ENCODE measurements at regions not wholly inside any gene's neighbourhood (a gene's known extent, or its start where the extent isn't known, plus 50 kb on each side); places are given as distances from the start of the nearest gene placed in this dataset.

DNA sequence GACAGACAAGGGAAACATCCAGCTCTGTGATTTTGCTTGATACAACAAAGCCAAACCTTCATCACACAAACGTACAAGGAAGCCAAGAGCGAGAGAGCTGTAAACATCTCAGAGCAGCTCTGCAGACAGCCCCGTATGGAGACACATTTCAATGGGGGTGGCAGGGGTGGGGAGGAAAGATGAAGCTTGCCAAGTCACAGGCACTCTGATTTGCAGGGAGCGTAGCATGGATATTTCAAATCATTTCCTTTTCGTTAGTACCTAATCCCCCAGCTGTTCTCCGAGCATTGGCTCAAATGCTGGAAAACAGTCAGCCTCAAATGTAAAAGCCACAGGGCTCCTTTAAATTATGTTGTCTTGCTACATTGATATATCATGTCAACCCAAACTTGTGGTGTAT, 458.9 kb upstream of the CADM1 start:
- no peak for DNase-seq
- H3K4me3 Mint-ChIP-seq: peak overlapping the region; percentile 30
- H3K27ac Mint-ChIP-seq: no peak overlapping the region
- H3K9me3 Mint-ChIP-seq: peaks cover 12% of the 10 kb centered on the region
- H3K36me3 Mint-ChIP-seq (ENCODE audit: low read depth): peaks cover 4% of the 10 kb centered on the region
- TF ChIP-seq, protein P1, sequence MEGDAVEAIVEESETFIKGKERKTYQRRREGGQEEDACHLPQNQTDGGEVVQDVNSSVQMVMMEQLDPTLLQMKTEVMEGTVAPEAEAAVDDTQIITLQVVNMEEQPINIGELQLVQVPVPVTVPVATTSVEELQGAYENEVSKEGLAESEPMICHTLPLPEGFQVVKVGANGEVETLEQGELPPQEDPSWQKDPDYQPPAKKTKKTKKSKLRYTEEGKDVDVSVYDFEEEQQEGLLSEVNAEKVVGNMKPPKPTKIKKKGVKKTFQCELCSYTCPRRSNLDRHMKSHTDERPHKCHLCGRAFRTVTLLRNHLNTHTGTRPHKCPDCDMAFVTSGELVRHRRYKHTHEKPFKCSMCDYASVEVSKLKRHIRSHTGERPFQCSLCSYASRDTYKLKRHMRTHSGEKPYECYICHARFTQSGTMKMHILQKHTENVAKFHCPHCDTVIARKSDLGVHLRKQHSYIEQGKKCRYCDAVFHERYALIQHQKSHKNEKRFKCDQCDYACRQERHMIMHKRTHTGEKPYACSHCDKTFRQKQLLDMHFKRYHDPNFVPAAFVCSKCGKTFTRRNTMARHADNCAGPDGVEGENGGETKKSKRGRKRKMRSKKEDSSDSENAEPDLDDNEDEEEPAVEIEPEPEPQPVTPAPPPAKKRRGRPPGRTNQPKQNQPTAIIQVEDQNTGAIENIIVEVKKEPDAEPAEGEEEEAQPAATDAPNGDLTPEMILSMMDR (IDR thresholded peaks at IDR 0.05): no peak
- H3K4me1 Mint-ChIP-seq: peaks cover 81% of the 10 kb centered on the region
- peaks cover 5% of the 10 kb centered on the region for H3K27me3 Mint-ChIP-seq (ENCODE audit: low read depth, poor library complexity)

DNA sequence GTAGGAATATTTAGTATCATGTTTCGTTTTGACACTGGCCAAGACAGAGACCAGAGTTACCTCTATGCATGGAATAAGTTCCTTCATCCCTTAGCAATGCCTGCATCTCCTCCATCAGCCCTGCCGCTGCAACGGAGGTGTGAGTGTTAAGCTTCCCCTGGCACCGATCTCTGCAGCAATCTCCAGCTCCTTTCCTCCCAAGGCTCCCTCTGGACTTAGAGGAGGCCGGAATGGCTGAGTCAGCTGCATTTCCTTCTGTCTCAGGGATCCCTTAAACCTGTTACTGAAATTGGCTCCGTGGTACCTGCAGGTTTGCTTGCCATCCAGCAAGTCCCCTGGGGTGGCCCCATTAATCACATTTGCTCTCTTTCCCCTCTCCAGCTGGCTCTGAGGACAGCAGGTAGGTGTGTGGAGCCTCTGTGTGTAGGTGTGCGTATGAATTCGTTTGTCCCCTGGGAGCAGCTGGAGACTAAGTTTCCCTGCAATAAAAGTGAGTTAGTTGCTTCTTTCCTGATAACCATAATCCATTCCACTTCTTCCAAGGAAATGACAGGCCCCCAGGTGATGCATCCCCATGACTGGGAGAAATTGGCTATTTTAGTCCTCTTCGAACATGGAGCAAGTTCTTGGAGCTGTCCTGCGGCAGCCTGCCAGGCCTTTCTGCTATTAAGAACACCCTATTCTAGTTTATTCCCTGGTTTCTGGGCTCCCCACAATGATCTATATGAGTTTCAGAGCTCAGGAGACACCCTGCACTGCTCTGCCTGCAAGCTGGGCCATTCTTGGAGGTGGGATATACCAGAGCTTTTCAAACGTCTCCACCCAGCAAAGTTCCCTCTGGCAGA, 457.2 kb upstream of the CADM1 start:
- no peak for DNase-seq
- Mint-ChIP-seq H3K36me3 (ENCODE audit: low read depth) (no peaks in the 10 kb centered on the region), H3K9me3 (peaks cover 4% of the 10 kb centered on the region), H3K4me1 (peaks cover 71% of the 10 kb centered on the region), H3K27ac (no peak overlapping the region), H3K4me3 (no peak overlapping the region), H3K27me3 (ENCODE audit: low read depth, poor library complexity) (peaks cover 5% of the 10 kb centered on the region)
- TF ChIP-seq, protein P1 (IDR thresholded peaks at IDR 0.05): no peak

DNA sequence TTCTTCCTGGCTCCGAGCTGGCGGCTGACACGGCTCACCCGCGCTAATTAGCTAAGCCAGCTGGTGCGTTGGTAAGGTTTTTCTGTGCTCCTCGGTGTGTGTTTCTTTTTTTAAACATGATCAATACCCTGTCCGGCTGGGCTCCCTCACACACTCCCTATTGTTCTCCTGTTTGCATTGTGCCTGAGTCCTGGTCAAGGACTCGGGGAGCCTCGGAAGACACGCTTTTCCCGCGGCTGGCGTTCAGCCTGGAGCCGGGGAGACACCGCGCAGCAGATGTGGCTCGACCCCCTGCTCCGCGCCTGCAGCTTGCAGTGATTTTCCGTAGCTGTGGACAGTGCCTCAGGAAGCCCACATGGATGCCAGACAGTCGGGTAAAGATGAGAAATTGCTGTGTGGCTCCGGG, 454.9 kb upstream of the CADM1 start:
- Mint-ChIP-seq H3K4me3 (no peak overlapping the region), H3K36me3 (ENCODE audit: low read depth) (no peaks in the 10 kb centered on the region), H3K4me1 (peaks cover 57% of the 10 kb centered on the region), H3K27ac (peak overlapping the region; percentile 38), H3K9me3 (no peaks in the 10 kb centered on the region), H3K27me3 (ENCODE audit: low read depth, poor library complexity) (no peaks in the 10 kb centered on the region)
- no peak for DNase-seq
- TF ChIP-seq, protein P1 (IDR thresholded peaks at IDR 0.05): no peak

DNA sequence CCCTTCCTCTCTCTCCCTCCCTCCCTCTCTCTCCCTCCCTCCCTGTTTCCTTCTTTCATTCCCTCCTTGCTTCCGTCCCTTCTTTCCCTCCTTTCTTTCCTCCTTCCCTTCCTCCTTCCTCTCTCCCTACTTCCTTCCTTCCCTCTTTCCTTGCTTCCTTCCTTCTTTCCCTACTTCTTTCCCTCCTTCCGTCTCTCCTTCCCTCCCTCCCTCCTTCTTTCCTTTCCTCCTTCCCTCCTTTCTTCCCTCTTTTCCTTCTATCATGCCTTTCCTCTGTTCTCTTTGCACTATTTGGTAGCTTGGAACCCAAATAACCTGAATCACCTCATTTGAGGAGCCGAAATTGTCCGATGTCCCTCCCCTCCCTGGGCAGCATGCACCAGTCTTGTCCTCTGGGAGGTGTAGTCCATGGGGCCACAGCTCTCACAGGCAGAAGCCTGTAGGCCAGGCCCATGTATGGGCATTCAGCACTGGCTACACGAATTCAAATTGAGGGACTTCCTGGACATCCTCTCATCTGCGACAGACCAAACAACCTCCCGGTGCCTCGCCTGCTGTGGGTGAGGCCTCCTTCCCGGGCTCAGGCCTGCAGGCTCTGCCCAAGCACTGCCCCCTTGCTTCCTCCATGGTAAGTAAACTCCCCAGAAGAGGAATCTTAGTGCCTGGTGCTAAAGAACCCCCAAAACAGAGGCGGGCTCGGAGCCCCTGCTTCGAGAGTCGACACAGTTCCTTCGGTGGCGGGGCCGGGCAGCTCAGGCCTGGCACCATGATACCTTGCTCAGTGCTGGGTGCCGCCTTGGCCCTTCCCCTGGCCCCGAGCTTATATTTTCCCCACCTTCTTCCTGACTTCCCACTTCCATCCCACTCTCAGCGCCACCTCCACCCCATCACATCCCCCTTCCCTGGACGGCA, 454.1 kb upstream of the CADM1 start:
- Mint-ChIP-seq H3K4me3 (no peak overlapping the region), H3K4me1 (peaks cover 53% of the 10 kb centered on the region), H3K27me3 (ENCODE audit: low read depth, poor library complexity) (no peaks in the 10 kb centered on the region), H3K27ac (peak overlapping the region; percentile 38), H3K9me3 (no peaks in the 10 kb centered on the region), H3K36me3 (ENCODE audit: low read depth) (no peaks in the 10 kb centered on the region)
- TF ChIP-seq, protein P1 (IDR thresholded peaks at IDR 0.05): no peak
- no peak for DNase-seq

DNA sequence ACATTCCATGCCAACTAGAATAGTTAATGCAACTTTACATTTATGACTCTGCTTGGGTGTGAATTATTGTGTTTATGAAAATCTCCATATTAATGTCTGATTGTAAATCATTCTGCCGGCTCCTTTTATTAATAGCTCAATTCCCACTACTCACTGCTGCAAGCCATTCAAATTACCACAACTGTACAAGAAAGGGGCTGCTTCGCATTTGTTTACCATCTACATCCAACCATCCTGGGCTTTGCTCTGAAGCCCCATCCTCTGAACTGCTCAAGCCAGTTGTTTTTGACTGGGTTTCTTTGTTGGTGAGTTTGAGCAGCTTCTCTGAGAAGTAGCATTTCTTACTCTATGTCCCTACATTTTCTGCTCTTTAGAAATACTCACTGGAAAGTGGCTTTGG, 451.6 kb upstream of the CADM1 start:
- peaks cover 28% of the 10 kb centered on the region for H3K4me1 Mint-ChIP-seq
- no peak overlapping the region for H3K27ac Mint-ChIP-seq
- peaks cover 11% of the 10 kb centered on the region for H3K9me3 Mint-ChIP-seq
- H3K36me3 Mint-ChIP-seq (ENCODE audit: low read depth): peaks cover 10% of the 10 kb centered on the region
- H3K4me3 Mint-ChIP-seq: no peak overlapping the region
- TF ChIP-seq, protein P1 (IDR thresholded peaks at IDR 0.05): no peak
- H3K27me3 Mint-ChIP-seq (ENCODE audit: low read depth, poor library complexity): no peaks in the 10 kb centered on the region
- no peak for DNase-seq

Measured in nephron progenitor cell (in vitro differentiated cells).